ENCODE measurements at regions not wholly inside any gene's neighbourhood (a gene's known extent, or its start where the extent isn't known, plus 50 kb on each side); places are given as distances from the start of the nearest gene placed in this dataset.

GRCh38 chr5:63055421-63055820 is 476.8 kb downstream of the LRRC70 start:
- no peaks in the 10 kb centered on the region for H3K4me1 ChIP-seq (ENCODE audit: insufficient read depth, low read length)
- Mint-ChIP-seq H3K4me3 (no peak overlapping the region), H3K4me1 (peaks cover 15 to 17% of the 10 kb centered on the region in 2 experiments), H3K9me3 (no peaks in the 10 kb centered on the region), H3K27ac (peak overlapping the region in 1 of 3 experiments; percentile 41; a peak in 1 of 7 replicates), H3K27me3 (ENCODE audit: low read depth) (no peaks in the 10 kb centered on the region), H3K36me3 (ENCODE audit: insufficient read depth in 1 of 3, low read depth in 3 of 3) (no peaks in the 10 kb centered on the region; a peak in 1 of 7 replicates)
- DNase-seq = no peak
- H2BK12ac ChIP-seq (ENCODE audit: insufficient read length, low read depth, low read length) = no peak overlapping the region
- H4K8ac ChIP-seq (replicated peaks; ENCODE audit: insufficient read length, low read depth, low read length) = no peak overlapping the region
- no peak overlapping the region for H2BK5ac ChIP-seq (ENCODE audit: insufficient read length, low read length)
- H3K79me2 ChIP-seq (ENCODE audit: insufficient read depth, low read length) = no peaks in the 10 kb centered on the region
- no peak overlapping the region for H3K56ac ChIP-seq (ENCODE audit: insufficient read length, low read depth, low read length)
- H3T11ph ChIP-seq (ENCODE audit: low read length) = no peak overlapping the region
- H3K27ac ChIP-seq (ENCODE audit: insufficient read length, low read depth, low read length) = no peak overlapping the region
- no peak overlapping the region for H2BK120ac ChIP-seq (ENCODE audit: low read depth, low read length, poor library complexity, severe bottlenecking)
- no peaks in the 10 kb centered on the region for H4K20me1 ChIP-seq (ENCODE audit: control insufficient read depth, insufficient read depth, insufficient read length)
- H3K4ac ChIP-seq (ENCODE audit: low read depth, low read length) = no peak overlapping the region
- H3K79me1 ChIP-seq (ENCODE audit: insufficient read depth, low read depth, low read length, poor library complexity, severe bottlenecking) = no peaks in the 10 kb centered on the region
- no peak overlapping the region for H3K23ac ChIP-seq (ENCODE audit: insufficient read length, low read depth, low read length)
- no CpG with 5 or more reads among the region's 1 CpG for WGBS (ENCODE audit: extremely low coverage, insufficient read length, low lambda C conversion rate)
- H3K14ac ChIP-seq (ENCODE audit: insufficient read depth, low read length) = no peak overlapping the region
- H4K91ac ChIP-seq (ENCODE audit: insufficient read length, low read depth, low read length) = no peak overlapping the region
- no peak overlapping the region for H2AFZ ChIP-seq (ENCODE audit: low read length)
- H2AK5ac ChIP-seq (ENCODE audit: insufficient read length, low read length) = no peak overlapping the region
- H3K18ac ChIP-seq (ENCODE audit: insufficient read length, low read depth, low read length) = no peak overlapping the region
- no peak overlapping the region for H2BK15ac ChIP-seq (ENCODE audit: low read depth, low read length)
- H3K9ac ChIP-seq (ENCODE audit: extremely low read depth, insufficient read length, low read length) = no peak overlapping the region
- H3K27me3 ChIP-seq (ENCODE audit: insufficient read depth, low read length) = no peaks in the 10 kb centered on the region
- H2BK20ac ChIP-seq (ENCODE audit: low read depth, low read length, poor library complexity, severe bottlenecking) = no peak overlapping the region
- no peaks in the 10 kb centered on the region for H3K9me3 ChIP-seq (ENCODE audit: control insufficient read depth, low read depth, low read length)
- no peak overlapping the region for H4K5ac ChIP-seq (ENCODE audit: insufficient read length, low read depth, low read length)
- TF ChIP-seq CTCF (conservative IDR thresholded peaks at IDR 0.05) = no peak
- no peak overlapping the region for H3K4me2 ChIP-seq (ENCODE audit: insufficient read depth, insufficient read length, low read length)
- no peaks in the 10 kb centered on the region for H3K23me2 ChIP-seq (ENCODE audit: insufficient read length, low read depth, low read length, poor library complexity, severe bottlenecking)

Measured in H9 (cell line).